ENCODE measurements at regions not wholly inside any gene's neighbourhood (a gene's known extent, or its start where the extent isn't known, plus 50 kb on each side); places are given as distances from the start of the nearest gene placed in this dataset.

GRCh38 chrX:40303256-40304077, 205.7 kb upstream of the BCOR start:
- no peak for DNase-seq

GRCh38 chrX:40300286-40300890, 202.6 kb upstream of the BCOR start:
- peak; percentile 24 for DNase-seq

GRCh38 chrX:40299641-40300046, 201.9 kb upstream of the BCOR start:
- DNase-seq = no peak

GRCh38 chrX:40298572-40299479, 201.1 kb upstream of the BCOR start:
- DNase-seq = no peak

- no peak for DNase-seq
Measured at GRCh38 chrX:40298069-40298468, 200.3 kb upstream of the BCOR start.

GRCh38 chrX:40291553-40291952, 193.8 kb upstream of the BCOR start:
- DNase-seq = no peak

- no peak for DNase-seq
Measured at GRCh38 chrX:40290517-40290916, 192.8 kb upstream of the BCOR start.

GRCh38 chrX:40285876-40286275, 188.1 kb upstream of the BCOR start:
- no peak for DNase-seq

- DNase-seq = no peak
Measured at GRCh38 chrX:40284852-40285251, 187.1 kb upstream of the BCOR start.

- no peak for DNase-seq
Measured at GRCh38 chrX:40283981-40284380, 186.2 kb upstream of the BCOR start.

- no peak for DNase-seq
Measured at GRCh38 chrX:40282946-40283660, 185.3 kb upstream of the BCOR start.

GRCh38 chrX:40282348-40282747, 184.6 kb upstream of the BCOR start:
- no peak for DNase-seq

GRCh38 chrX:40281336-40282005, 183.7 kb upstream of the BCOR start:
- no peak for DNase-seq

GRCh38 chrX:40279762-40280161, 182.0 kb upstream of the BCOR start:
- DNase-seq = no peak

GRCh38 chrX:40279091-40279430, 181.3 kb upstream of the BCOR start:
- no peak for DNase-seq

- DNase-seq = peak; percentile 31
Measured at GRCh38 chrX:40278340-40279090, 180.8 kb upstream of the BCOR start.

- no peak for DNase-seq
Measured at GRCh38 chrX:40277672-40278071, 179.9 kb upstream of the BCOR start.

GRCh38 chrX:40273356-40274050, 175.7 kb upstream of the BCOR start:
- DNase-seq = no peak

GRCh38 chrX:40272776-40273175, 175.0 kb upstream of the BCOR start:
- no peak for DNase-seq

- DNase-seq = no peak
Measured at GRCh38 chrX:40272141-40272540, 174.4 kb upstream of the BCOR start.

- no peak for DNase-seq
Measured at GRCh38 chrX:40268188-40268520, 170.4 kb upstream of the BCOR start.

Data from stimulated activated CD4-positive, alpha-beta T cell treated with anti-CD3 and anti-CD28 coated beads, Interleukin-1b, Interleukin-23, amount 100 ng/mL, for 48 hours (primary cell).